Activated B cell treated with CpG ODN at 0.5 μM for 24 hours (primary cell): ENCODE measurements at regions not wholly inside any gene's neighbourhood (a gene's known extent, or its start where the extent isn't known, plus 50 kb on each side); places are given as distances from the start of the nearest gene placed in this dataset.

Experiments
- ATAC-seq: fragments of 200-7000 bp; cut with Tn5 transposase; one replicate; pipeline ENCODE4 v1.10.0; 2021; ENCODE audit warnings: low read depth, mild to moderate bottlenecking, moderate library complexity
- CTCF ChIA-PET: fragments of 350-600 bp; sonication (Branson Sonifier 250); formaldehyde crosslinking; loops from one replicate; lab custom pipeline; 2021; ENCODE audit warnings: antibody characterized with exemption; lab: Charles Lee
- POLR2A ChIA-PET: fragments of 350-600 bp; sonication (Branson Sonifier 250); formaldehyde crosslinking; loops from one replicate; lab custom pipeline; 2021; ENCODE audit warnings: antibody characterized with exemption; lab: Charles Lee
- DNase-seq: peaks from one replicate; pipeline ENCODE4 v3.0.0; 2022
- H3K27ac Mint-ChIP-seq: one replicate; pipeline ENCODE4 v1.8.0; 2020; ENCODE audit warnings: mixed read lengths
- H3K27me3 Mint-ChIP-seq: one replicate; pipeline ENCODE4 v1.8.0; 2021; ENCODE audit warnings: mixed read lengths
- H3K36me3 Mint-ChIP-seq: one replicate; pipeline ENCODE4 v1.8.0; 2021; ENCODE audit warnings: low read depth, mixed read lengths
- H3K4me1 Mint-ChIP-seq: one replicate; pipeline ENCODE4 v1.8.0; 2021; ENCODE audit warnings: mixed read lengths
- H3K4me3 Mint-ChIP-seq: one replicate; pipeline ENCODE4 v1.8.0; 2020; ENCODE audit warnings: mild to moderate bottlenecking, mixed read lengths
- H3K9me3 Mint-ChIP-seq: one replicate; pipeline ENCODE4 v1.8.0; 2020; ENCODE audit warnings: mixed read lengths
- CTCF ChIP-seq: fragments of 200-600 bp; IDR thresholded peaks from one replicate; pipeline ENCODE4 v1.8.0; 2022; ENCODE audit warnings: antibody characterized with exemption, mild to moderate bottlenecking
- intact Hi-C: fragments of 100-400 bp; cut with micrococcal nuclease; formaldehyde crosslinking; loops from one replicate; pipeline ENCODE4 v1.15.1; 2024

- Mint-ChIP-seq H3K4me1 (no peaks in the 10 kb centered on the region), H3K27me3 (peaks cover under 1% of the 10 kb centered on the region), H3K9me3 (no peaks in the 10 kb centered on the region), H3K36me3 (no peaks in the 10 kb centered on the region), H3K27ac (no peak overlapping the region), H3K4me3 (no peak overlapping the region)
- ChIA-PET POLR2A (no interaction called here), CTCF (no interaction called here)
- DNase-seq (no peak), ATAC-seq (no peak)
- TF ChIP-seq CTCF = no peak
- intact Hi-C loops = no loop called here
Measured at GRCh38 chr9:135251331-135251761, 163.9 kb downstream of the OLFM1 start.

DNA sequence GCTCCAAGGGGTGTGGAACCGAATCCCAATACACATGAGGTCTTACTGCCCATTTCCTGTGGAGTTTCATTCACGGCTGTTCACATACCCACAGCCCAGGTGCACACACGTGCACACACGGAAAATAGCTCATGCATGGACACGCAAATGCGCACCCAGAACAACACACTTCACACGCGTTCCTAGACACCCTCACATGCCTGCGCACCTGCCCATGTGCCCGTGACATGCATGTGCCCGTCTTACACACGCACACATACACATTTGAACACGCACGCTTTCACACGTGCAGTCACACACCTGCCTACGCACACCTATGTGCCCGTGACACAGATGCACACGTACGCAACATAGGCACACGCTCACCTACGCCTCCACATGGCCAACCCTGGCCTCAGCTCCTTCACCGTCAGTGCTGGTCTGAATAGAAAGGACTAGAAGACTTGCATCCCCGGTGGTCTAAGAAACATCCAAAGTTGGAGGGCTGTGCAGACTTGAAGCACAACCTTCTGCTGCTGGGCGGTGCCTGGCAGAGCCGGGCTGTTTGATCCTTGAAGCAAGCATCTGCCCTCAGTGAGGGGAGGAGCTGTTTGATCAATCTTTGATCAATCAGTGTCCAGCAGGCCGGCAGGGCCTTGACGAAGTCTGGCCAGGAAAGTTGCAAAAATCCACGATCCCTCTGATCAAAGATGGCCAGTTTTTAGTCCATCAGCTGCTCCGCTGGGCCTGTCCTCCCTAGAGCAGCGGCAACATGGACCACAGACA, 164.7 kb downstream of the OLFM1 start:
- no peak overlapping the region for H3K27ac Mint-ChIP-seq
- ChIA-PET CTCF (no interaction called here), POLR2A (no interaction called here)
- no peaks in the 10 kb centered on the region for H3K27me3 Mint-ChIP-seq
- no peak overlapping the region for H3K4me3 Mint-ChIP-seq
- intact Hi-C loops = no loop called here
- DNase-seq (no peak), ATAC-seq (no peak)
- no peaks in the 10 kb centered on the region for H3K36me3 Mint-ChIP-seq
- no peak for TF ChIP-seq CTCF
- H3K4me1 Mint-ChIP-seq = no peaks in the 10 kb centered on the region
- no peaks in the 10 kb centered on the region for H3K9me3 Mint-ChIP-seq

GRCh38 chr9:135252980-135253304, 165.5 kb downstream of the OLFM1 start:
- no peaks in the 10 kb centered on the region for H3K4me1 Mint-ChIP-seq
- CTCF ChIA-PET = no interaction called here

DNA sequence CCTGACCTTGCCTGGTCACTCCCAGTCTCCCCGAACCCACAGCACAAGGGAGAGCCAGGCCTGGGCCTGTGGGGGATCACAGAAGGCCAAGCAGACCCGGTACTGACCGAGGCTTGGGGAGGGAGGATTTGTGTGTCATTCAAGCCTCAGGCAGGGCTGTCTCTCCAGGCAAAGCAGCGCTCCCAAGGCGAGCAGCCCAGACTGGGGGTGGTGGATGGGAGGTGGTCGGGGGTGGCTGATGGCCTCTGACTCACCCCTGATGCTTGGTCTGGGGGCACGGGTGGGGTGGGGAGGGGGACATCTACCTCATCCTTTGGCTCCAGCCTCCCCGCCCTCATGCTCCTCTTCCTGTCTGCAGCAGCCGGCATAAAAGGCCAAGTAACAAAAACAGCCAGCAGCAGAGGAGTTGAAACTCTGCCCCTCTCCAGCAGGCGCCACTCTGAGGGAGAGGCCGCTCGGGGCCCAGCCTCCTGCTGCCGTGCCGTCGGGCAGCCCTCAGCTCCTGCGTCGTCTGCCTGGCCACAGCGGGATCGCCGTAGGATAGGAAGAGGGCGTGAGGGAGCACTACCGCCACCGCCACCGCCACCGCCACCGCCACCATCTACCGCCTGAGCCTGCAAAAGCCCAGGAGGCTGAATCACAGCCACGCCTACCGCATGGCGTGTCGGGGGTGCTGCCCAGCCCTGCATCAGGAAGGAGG, 166.0 kb downstream of the OLFM1 start:
- no peak for ATAC-seq
- Mint-ChIP-seq H3K4me1 (no peaks in the 10 kb centered on the region), H3K36me3 (no peaks in the 10 kb centered on the region), H3K9me3 (no peaks in the 10 kb centered on the region), H3K27ac (no peak overlapping the region), H3K27me3 (no peaks in the 10 kb centered on the region), H3K4me3 (no peak overlapping the region)
- no peak for TF ChIP-seq CTCF
- DNase-seq = no peak
- POLR2A ChIA-PET = no interaction called here
- CTCF ChIA-PET = no interaction called here
- intact Hi-C loops = no loop called here

More at GRCh38 chr9:135252980-135253304, 165.5 kb downstream of the OLFM1 start:
- H3K36me3 Mint-ChIP-seq = no peaks in the 10 kb centered on the region
- intact Hi-C loops = no loop called here
- H3K27me3 Mint-ChIP-seq = no peaks in the 10 kb centered on the region
- H3K4me3 Mint-ChIP-seq = no peak overlapping the region
- no peaks in the 10 kb centered on the region for H3K9me3 Mint-ChIP-seq
- POLR2A ChIA-PET = no interaction called here
- ATAC-seq = no peak
- no peak for TF ChIP-seq CTCF
- no peak for DNase-seq
- H3K27ac Mint-ChIP-seq = no peak overlapping the region

GRCh38 chr9:135254176-135255032, 166.9 kb downstream of the OLFM1 start:
- Mint-ChIP-seq H3K27ac (no peak overlapping the region), H3K36me3 (no peaks in the 10 kb centered on the region), H3K9me3 (no peaks in the 10 kb centered on the region), H3K27me3 (no peaks in the 10 kb centered on the region), H3K4me1 (no peaks in the 10 kb centered on the region), H3K4me3 (no peak overlapping the region)
- no peak for TF ChIP-seq CTCF
- CTCF ChIA-PET = no interaction called here
- POLR2A ChIA-PET = no interaction called here
- intact Hi-C loops = no loop called here
- ATAC-seq (no peak), DNase-seq (no peak)
